NK-92 (cell line): ENCODE measurements at regions not wholly inside any gene's neighbourhood (a gene's known extent, or its start where the extent isn't known, plus 50 kb on each side); places are given as distances from the start of the nearest gene placed in this dataset.
"Not testable (repeated sequence)": the region's sequence is repeated elsewhere in the genome, so short reads cannot be mapped to it uniquely, and the experiment has no call there.

Experiments
- DNase-seq: peaks from one replicate; lab custom pipeline; 2025; ENCODE audit not compliant: unreplicated experiment; lab: John Stamatoyannopoulos, UW

DNA sequence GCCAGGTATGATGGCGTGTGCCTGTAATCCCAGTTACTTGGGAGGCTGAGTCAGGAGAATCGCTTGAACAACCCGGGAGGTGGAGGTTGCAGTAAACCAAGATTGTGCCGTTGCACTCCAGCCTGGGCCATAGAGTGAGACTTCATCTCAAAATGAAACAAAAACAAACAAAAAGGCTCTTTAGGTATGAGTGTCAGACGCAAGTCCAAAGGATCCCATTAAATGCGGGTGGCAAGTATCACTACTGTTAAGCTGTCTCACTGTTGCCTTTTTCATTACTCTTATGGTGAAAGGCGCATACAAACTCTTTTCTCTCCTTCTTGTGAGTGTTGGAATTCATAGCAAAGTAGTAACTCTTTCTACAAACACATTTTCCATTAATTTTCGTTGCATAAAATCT is 688.5 kb upstream of the CHD1 start:
- DNase-seq = no peak

DNA sequence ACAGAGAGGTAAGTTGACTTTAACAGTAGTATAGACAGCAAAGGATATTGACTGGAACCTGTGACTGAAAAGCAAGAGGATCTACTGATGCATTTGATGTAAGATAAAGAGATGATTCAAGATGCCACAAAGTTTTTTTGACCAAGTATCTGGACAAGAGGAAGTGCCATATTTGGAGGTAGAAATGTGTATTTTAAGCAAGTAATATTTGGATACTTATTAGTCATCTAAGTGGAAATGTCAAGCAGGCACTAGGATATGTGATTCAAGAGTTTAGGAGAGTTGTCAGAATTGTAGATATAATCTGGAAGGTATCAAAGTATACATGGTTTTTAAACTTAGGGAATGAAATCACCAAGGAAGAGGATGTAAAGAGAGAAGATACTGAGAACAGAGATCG is 686.1 kb upstream of the CHD1 start:
- DNase-seq = no peak

DNA sequence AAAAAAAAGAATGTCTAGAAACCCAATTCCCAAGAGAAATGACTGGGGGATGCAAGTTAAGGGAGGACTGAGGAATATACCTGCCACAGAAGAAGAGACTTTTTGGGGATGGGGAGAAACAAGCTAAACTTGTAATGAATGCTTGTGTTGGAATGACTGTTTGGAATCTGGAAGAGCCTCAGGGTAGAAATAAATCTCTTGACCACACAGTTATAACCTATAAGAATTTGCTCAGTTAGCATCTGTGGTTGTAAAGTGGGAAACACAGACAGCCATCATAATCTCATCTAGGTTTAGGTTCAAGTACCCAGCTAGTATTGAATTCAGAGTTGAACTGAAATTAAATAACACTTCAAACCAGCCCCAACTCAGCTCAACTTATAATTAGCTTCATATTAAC is 678.3 kb upstream of the CHD1 start:
- DNase-seq = no peak

DNA sequence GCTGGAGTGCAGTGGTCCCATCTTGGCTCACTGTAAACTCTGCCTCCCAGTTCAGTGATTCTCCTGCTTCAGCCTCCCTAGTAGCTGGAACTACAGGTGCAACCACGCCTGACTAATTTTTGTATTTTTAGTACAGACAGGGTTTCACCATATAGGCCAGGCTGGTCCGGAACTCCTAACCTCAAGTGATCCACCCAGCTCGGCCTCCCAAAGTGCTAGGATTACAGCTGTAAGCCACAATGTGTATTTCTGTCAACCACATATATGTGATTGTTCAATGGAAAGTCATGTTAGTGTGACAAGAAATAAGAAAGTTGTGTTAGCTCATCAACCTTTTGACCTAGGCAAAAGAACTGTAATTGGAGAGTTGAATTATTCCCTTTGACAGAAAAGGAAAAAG is 677.1 kb upstream of the CHD1 start:
- DNase-seq = no peak

DNA sequence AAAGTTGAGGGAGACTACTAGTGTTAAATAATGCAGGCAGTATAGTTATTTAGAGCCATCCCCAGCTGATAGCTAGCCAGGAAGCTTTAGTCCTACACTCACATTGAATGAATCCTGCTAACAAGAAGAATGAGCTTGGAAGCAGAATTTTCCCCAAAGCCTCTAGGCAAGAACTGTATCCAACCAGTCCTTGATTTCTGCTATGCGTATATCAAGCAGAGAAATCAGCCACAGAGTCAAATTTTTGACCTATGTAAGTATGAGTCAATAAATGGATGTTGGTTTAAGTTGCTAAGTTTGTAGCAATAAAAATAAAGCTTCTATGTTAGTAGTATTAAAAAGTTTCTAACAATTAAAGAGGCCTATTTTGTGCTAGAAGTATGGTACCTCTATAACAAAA is 672.1 kb upstream of the CHD1 start:
- no peak for DNase-seq

DNA sequence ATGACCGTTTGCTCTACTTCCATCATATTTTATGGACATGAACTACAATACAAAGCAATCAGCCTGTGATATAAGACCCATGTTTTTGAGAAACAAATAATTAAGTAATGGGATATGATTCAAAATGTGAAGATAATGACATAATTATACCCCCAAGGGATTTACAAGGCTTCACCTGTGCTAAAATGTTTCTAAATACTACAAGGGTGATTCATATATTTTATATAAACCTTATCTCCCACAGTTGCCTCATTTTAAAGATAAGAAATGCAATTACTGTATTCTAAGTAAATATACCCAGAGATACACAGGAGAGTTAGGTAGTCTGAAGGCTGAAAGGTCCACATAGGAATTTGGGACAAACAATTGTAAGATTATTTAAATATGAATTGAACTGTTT is 662.0 kb upstream of the CHD1 start:
- no peak for DNase-seq

DNA sequence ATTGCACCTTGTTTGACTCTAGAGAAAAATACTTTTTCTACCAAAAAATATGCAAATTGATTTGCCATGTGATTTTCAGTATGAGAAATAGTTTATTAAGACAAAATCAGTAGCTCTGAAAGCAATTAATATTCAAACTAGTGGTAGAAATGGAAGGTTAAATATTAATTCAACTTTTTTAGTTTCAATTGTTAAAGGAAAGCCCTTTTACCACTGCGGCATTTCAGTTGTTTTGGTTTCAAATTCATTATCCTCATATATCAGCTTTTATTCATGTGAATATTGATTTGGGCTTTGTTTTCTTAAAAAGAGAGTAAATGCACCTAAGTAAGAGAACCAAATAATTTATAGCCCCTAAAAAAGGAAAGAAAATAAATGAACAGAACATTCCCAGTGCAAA is 660.6 kb upstream of the CHD1 start:
- DNase-seq = no peak

DNA sequence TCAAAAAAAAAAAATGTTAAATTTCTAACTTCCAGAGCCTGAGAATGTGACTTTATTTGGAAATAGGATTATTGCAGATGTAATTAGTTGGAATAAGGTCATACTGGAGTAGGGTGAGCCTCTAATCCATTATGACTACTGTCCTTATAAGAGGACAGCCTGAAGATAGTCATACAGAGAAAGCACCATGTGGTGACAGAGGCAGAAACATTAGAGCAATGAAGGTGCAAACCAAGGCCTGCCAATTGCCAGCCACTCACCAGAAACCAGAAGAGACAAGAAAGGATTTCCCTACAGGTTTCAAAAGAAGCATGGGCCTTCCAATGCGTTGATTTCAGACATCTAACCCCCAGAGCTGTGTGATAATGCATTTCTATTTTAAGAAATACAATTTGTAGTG is 659.2 kb upstream of the CHD1 start:
- no peak for DNase-seq

DNA sequence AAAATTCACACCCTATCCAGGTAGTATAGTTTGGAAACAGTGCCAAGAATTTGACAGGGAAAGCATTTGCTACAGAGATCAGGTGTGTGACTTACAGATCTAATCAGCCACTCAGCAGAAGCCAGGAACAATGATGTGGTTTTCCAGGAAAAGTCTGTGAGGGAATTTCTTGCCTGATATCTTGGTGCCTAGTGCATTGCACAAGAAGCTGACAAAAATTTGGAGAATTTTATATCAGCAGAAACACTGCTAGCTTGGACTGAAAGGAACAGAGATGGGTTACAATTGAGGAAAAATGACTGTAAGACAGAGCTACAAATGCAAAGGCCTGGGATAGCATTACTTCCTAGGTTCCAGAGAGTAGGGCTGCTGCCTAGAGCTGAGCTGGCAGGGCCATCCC is 658.1 kb upstream of the CHD1 start:
- no peak for DNase-seq

DNA sequence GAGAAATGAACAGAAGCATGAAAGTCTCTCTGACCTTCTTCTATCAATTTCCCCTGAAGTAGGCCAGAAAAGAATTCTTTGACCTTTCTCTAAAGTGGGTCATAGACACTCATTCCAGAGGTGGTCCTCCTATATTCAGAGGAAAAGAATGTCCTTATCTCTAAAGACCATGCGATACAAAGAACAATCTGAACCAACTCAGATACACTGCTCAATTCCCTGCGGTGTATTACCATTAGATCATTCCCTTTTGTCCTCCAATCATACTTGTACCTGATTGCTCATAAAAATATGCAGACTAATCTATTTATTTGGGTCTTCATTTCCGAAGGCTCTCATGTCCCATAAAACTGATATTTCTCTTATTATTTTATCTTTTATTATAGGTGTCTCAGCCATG is 652.4 kb upstream of the CHD1 start:
- not testable (repeated sequence) for DNase-seq

DNA sequence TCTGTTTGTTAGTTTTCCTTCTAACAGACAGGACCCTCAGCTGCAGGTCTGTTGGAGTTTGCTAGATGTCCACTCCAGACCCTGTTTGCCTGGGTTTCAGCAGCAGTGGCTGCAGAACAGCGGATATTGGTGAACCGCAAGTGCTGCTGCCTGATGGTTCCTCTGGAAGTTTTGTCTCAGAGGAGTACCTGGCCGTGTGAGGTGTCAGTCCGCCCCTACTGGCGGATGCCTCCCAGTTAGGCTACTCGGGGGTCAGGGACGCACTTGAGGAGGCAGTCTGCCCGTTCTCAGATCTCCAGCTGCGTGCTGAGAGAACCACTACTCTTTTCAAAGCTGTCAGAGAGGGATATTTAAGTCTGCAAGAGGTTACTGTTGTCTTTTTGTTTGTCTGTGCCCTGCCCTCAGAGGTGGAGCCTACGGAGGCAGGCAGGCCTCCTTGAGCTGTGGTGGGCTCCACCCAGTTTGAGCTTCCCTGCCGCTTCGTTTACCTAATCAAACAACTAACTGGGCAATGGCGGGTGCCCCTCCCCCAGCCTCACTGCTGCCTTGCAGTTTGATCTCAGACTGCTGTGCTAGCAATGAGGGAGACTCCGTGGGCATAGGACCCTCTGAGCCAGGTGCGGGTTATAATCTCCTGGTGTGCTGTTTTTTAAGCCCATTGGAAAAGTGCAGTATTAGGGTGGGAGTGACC is 634.3 kb upstream of the CHD1 start:
- not testable (repeated sequence) for DNase-seq

DNA sequence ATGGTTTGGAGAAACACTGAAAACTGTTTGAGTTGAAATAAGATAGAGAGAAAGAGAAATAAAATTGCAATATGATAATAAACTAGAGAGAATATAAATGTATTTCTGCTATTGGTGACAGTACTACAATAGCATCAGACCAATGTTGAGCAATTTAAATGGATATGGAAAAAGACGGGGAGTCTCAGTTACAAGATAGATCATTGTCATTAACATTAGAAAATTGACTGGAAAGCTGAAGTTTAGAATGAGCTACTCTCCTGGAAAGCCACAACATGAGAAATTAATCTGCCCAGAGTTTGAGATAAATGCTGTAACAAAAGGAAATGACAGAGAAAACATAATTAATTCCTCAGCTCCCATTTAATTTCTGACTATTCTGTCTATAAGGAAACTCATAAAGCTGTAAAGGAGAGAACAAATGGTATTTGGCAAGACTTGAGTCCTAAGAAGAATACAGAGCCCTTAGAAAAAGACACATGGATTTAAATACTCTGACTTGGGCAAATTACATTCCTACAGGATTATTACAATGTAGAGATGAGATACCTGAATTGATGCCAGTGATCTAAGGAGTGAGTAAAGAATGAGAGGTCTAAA is 624.5 kb upstream of the CHD1 start:
- DNase-seq = no peak

DNA sequence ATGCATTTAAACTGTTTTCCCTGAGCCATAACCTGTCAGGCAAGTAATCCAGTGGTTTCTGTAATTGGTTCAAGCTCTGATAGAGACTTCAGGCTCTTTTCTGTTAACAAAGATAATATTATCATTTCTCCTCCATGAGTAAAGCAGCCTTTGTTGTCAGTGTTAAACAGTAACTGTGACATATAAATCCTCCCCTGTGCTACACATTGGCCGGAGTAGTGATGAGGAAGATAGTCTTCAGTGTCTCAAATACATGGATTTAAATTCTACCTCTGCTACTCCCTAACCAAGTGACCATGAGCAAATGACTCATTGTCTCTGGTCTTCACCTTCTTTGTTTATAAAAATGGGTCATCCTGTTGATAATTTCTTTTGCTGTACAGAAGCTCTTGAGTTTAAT is 615.5 kb upstream of the CHD1 start:
- DNase-seq = no peak

DNA sequence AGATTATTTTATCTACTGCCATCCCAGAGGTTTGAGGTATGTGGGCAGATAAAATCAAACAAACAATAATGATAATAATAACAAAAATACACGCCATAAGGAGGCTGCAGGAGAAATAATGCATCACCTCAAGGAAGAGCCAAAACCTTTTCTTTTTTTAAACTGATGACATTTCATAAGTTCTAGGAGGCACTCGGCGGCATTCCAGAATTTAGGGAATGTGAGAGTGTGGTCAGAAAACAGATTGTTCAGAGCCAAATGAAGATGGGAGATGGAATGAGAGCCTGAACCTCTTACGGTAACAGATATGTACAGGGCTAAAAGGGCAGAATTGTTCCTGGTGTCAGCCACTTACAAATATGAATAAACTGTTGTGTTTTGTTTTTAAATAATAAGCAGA is 615.0 kb upstream of the CHD1 start:
- DNase-seq = no peak

DNA sequence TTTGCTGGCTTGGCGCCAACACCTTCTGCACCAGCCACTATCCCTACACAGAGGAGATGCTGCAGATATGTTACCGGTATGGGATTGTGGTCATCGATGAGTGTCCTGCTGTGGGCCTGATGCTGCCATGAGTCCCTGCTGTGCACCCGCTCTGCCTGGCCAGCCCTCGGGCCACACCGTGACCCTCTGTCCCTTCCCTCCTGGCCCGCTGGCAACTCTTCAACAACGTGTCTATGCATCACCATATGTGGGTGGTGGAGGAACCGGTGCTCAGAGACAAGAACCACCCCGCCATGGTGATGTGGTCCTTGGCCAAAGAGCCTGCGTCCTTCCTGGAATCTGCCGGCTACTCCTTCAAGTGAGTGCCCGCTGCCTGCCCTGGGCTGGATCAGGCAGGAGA is 605.4 kb upstream of the CHD1 start:
- DNase-seq = not testable (repeated sequence)

DNA sequence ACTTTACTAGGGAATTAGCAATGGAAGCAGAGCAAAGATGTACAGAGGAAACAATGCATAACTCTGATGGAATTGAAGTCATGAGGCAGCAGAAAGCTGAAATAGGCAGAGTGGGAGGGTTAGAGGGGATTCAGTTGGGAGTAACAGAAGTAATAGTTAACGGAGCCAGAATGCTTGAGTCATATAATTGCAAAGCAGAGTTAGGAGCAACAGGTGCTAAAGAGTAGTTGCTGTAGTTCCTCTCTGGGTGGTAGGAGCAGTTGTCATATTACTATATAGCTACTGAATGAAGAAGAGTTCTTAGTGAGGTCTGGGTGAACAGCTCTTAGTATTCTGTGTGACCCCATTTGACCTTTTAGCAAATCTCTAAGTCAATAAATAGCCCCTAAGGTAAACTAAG is 592.9 kb upstream of the CHD1 start:
- DNase-seq = not testable (repeated sequence)

DNA sequence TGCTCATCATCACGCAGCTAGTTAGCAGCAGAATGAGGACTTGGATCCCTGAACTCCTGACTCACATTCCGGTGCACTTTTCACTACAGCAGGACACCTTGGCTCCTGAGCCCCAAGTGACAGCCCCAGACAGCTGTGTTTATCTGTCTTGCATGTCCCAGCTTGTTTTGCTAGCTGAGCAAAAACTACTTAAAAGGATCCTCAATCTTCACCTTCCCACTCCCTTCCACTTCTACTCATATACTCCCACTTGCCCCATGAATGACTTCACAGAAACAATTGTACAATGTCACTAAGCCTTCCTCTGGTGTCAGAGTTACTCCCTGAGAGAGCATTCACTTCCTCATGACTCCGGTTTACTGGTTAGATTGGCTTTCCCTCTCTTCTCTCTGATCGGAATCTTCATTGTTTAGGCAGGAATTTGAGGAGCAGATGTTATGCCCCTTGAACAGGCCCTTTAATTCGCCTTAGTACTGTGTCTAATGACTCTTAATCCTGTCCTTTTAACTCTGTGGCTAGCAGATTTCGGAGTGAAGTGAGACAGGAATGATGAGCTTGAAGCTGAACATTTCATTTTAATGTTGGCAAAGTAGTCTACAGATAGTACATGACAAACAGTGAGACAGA is 587.2 kb upstream of the CHD1 start:
- not testable (repeated sequence) for DNase-seq

DNA sequence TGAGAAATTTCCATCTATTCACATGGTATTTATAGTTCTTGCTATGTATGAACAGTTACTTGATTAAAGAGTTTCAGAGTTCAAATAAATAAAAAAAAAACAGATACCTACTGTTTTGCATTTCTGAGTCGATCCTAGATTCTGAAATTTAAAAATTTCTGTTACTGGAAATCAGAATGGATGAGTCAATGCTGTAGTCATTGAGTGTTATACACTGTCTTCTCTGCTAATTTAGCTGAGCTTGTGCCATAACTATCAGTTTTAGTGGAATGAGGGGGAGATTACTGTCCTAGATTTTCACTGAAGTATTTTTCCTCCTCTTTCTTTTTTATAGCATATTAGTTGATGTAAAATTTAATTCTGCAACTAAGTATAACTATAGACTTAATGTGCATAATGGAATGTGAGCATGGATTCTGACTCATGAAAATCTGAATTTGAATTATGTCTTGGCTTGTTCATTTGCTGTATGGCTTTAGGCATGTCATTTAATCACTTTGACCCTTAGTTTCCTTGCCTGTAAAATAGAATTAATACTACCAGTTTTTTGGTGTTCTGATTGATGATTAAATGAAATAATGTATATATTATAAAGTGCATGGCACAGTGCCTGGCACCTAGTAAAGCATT is 581.5 kb upstream of the CHD1 start:
- not testable (repeated sequence) for DNase-seq

DNA sequence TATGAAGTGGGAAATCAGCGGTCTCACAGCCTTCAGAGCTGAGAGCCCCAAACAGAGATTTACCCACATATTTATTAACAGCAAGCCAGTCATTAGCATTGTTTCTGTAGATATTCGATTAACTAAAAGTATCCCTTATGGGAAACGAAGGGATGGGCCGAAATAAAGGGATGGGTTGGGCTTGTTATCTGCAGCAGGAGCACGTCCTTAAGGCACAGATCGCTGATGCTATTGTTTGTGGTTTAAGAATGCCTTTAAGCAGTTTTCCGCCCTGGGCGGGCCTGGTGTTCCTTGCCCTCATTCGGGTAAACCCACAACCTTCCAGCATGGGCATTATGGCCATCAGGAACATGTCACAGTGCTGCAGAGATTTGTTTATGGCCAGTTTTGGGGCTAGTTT is 580.3 kb upstream of the CHD1 start:
- not testable (repeated sequence) for DNase-seq

DNA sequence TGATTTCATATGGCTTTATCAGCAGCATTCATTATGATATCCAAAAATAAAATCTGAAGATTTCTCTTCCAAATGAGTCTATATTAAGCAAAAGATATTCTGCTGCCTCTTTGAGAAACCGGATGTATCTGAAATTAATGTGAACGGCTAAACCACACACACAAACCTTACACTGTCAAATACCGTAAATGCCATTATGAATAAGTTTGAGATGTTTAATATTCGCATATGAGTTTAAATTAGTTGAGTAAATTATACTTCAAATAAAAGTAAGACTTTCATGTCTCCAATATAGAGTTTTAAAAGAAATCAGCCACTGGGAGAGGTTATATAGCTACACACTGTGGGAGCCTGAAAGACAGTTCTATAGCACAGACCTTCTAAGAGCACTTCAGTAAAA is 566.6 kb upstream of the CHD1 start:
- not testable (repeated sequence) for DNase-seq

DNA sequence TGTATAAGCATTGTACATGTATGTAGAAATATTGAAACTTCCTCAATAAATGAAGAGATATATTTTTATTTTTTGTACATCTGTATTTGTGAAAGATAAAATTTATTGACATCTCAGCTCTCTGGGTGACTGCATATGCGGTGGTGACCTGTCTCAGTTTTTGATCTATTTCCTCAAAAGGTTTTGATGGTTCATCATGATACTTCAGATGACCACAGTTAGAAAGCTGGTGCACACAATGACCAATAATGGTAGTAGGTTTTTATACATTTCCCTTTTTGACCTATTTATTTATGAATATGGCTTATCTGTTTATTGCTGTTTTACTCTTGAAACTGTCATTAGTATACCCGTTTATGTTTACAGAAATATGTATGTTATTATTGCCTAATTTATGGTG is 549.6 kb upstream of the CHD1 start:
- DNase-seq = not testable (repeated sequence)

DNA sequence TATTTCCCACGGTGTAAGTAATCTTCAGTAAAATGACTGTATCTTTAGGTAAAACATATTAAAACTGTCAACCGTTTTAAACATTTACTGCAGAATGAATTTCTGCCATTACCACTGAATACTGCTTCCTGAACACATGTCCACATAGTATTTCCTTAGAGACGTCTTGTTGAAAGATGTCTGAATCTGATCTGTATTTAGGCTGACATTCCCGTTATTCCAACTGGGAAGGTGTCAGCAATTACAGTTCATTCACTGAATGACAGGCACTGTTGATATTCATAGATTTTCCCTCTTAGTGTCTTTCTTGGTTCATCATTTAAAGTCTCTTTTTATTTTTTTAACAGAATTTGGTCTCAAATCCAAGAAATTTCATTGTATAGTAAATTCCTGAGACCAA is 544.5 kb upstream of the CHD1 start:
- DNase-seq = not testable (repeated sequence)
